ENCODE measurements at regions not wholly inside any gene's neighbourhood (a gene's known extent, or its start where the extent isn't known, plus 50 kb on each side); places are given as distances from the start of the nearest gene placed in this dataset.

DNA sequence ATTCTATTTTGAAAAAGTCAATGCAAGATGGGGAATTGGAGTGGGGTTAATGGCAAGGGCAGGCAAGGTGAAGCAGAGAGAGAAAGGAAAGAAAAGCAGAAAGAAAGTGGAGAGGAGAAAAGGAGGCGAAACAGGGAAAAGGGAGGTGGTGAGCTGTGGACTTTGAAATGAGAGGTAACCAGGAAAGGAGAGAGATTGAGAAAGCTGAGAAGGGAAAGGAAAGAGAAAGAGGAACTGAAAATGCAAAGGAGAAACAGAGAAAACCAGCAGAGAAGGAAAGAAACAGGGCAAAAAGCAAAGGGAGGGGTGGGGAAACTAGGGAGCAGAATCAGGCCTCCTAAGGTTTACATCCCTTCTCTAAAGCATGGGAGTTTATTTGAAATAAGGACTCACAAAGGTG lies 72.5 kb upstream of the TPK1 start:
- Histone ChIP-seq H2BK5ac (ENCODE audit: low read depth, low read length, poor library complexity) (no peak overlapping the region), H2BK12ac (ENCODE audit: low read length) (no peak overlapping the region), H3K9ac (ENCODE audit: low read length) (no peak overlapping the region), H3K4me1 (ENCODE audit: control insufficient read depth in 1 of 2, insufficient read depth in 2 of 2, low read length in 2 of 2) (no peaks in the 10 kb centered on the region), H3K27me3 (ENCODE audit: insufficient read depth, low read length) (no peaks in the 10 kb centered on the region), H2AFZ (ENCODE audit: insufficient read depth, low read length, poor library complexity) (no peak overlapping the region), H4K12ac (ENCODE audit: low read depth, low read length) (no peak overlapping the region), H3K27ac (ENCODE audit: low read depth, low read length) (no peak overlapping the region), H2AK5ac (ENCODE audit: low read length) (no peak overlapping the region), H3K4me3 (ENCODE audit: low read depth, low read length) (no peak overlapping the region), H3K4ac (ENCODE audit: low read depth, low read length) (no peak overlapping the region), H3K9me3 (ENCODE audit: insufficient read depth, low read depth, low read length) (no peaks in the 10 kb centered on the region), H2BK120ac (ENCODE audit: insufficient read depth, low read length, poor library complexity) (no peak overlapping the region), H4K91ac (ENCODE audit: low read depth, low read length) (no peak overlapping the region), H3K79me2 (ENCODE audit: control insufficient read depth, insufficient read depth, low read length, poor library complexity) (no peaks in the 10 kb centered on the region), H3K14ac (ENCODE audit: low read length) (no peak overlapping the region), H3K18ac (ENCODE audit: low read length) (no peak overlapping the region), H3K23ac (ENCODE audit: low read length) (no peak overlapping the region), H4K8ac (ENCODE audit: low read depth, low read length) (no peak overlapping the region), H3K79me1 (ENCODE audit: low read length) (no peaks in the 10 kb centered on the region), H3K36me3 (ENCODE audit: control insufficient read depth in 1 of 2, insufficient read depth in 2 of 2, low read length in 2 of 2) (no peaks in the 10 kb centered on the region), H3K4me2 (ENCODE audit: low read length) (no peak overlapping the region)
- no peak for DNase-seq
- no CpG with 5 or more reads among the region's 1 CpG for WGBS (ENCODE audit: extremely low coverage, insufficient coverage, insufficient read length)

DNA sequence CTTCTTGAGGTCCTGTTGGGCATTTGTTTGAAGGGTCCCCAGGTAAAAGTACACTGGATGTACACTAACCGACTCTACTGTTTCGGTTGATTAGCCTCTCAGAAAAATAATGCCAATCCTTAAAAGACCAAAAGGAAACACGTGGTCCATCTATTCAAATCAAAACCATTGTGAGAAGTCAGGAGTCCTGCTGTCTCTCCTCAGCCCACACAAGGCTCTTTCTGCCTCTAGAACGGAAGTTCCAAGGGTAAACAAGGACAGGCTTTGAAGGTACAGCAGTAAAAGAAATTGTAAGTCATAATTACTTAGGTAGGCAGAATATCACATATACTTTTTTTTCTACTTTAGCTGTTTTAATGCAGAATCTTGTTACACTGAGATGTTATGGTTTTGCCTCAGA lies 71.7 kb upstream of the TPK1 start:
- Histone ChIP-seq H3K4me2 (ENCODE audit: low read length) (no peak overlapping the region), H3K4ac (ENCODE audit: low read depth, low read length) (no peak overlapping the region), H3K4me3 (ENCODE audit: low read depth, low read length) (no peak overlapping the region), H3K23ac (ENCODE audit: low read length) (no peak overlapping the region), H3K36me3 (ENCODE audit: control insufficient read depth in 1 of 2, insufficient read depth in 2 of 2, low read length in 2 of 2) (no peaks in the 10 kb centered on the region), H3K9me3 (ENCODE audit: insufficient read depth, low read depth, low read length) (no peaks in the 10 kb centered on the region), H4K12ac (ENCODE audit: low read depth, low read length) (no peak overlapping the region), H3K27ac (ENCODE audit: low read depth, low read length) (no peak overlapping the region), H4K91ac (ENCODE audit: low read depth, low read length) (no peak overlapping the region), H3K27me3 (ENCODE audit: insufficient read depth, low read length) (no peaks in the 10 kb centered on the region), H3K79me2 (ENCODE audit: control insufficient read depth, insufficient read depth, low read length, poor library complexity) (no peaks in the 10 kb centered on the region), H4K8ac (ENCODE audit: low read depth, low read length) (no peak overlapping the region), H3K9ac (ENCODE audit: low read length) (no peak overlapping the region), H2AFZ (ENCODE audit: insufficient read depth, low read length, poor library complexity) (no peak overlapping the region), H2BK5ac (ENCODE audit: low read depth, low read length, poor library complexity) (no peak overlapping the region), H3K79me1 (ENCODE audit: low read length) (no peaks in the 10 kb centered on the region), H3K14ac (ENCODE audit: low read length) (no peak overlapping the region), H2BK12ac (ENCODE audit: low read length) (no peak overlapping the region), H2AK5ac (ENCODE audit: low read length) (no peak overlapping the region), H3K4me1 (ENCODE audit: control insufficient read depth in 1 of 2, insufficient read depth in 2 of 2, low read length in 2 of 2) (no peaks in the 10 kb centered on the region), H2BK120ac (ENCODE audit: insufficient read depth, low read length, poor library complexity) (no peak overlapping the region), H3K18ac (ENCODE audit: low read length) (no peak overlapping the region)
- no peak for DNase-seq
- WGBS (ENCODE audit: extremely low coverage, insufficient coverage, insufficient read length) = no CpG with 5 or more reads among the region's 4 CpGs

DNA sequence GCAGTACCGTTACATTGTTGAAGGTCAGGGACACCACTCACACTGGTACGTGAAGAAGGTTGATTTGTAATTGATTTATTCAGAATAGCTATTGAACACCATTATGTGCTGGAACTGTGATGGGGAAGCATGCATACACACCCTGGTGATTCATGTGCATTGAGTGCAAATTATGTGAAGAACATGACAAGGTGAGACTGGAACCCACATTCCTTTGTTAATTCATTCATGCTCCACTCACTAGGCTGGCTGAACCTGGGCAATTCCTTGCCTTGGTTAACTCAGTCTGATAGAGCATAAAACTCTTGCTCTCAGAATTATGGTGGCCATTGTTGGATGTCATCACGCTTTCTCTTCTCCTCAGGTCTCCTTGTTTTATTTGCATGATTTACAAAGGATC lies 67.3 kb upstream of the TPK1 start:
- Histone ChIP-seq H4K12ac (ENCODE audit: low read depth, low read length) (no peak overlapping the region), H3K23ac (ENCODE audit: low read length) (no peak overlapping the region), H3K79me1 (ENCODE audit: low read length) (no peaks in the 10 kb centered on the region), H3K4ac (ENCODE audit: low read depth, low read length) (no peak overlapping the region), H4K91ac (ENCODE audit: low read depth, low read length) (no peak overlapping the region), H2BK5ac (ENCODE audit: low read depth, low read length, poor library complexity) (no peak overlapping the region), H2AFZ (ENCODE audit: insufficient read depth, low read length, poor library complexity) (no peak overlapping the region), H3K27me3 (ENCODE audit: insufficient read depth, low read length) (no peaks in the 10 kb centered on the region), H2BK120ac (ENCODE audit: insufficient read depth, low read length, poor library complexity) (no peak overlapping the region), H3K14ac (ENCODE audit: low read length) (no peak overlapping the region), H2AK5ac (ENCODE audit: low read length) (no peak overlapping the region), H2BK12ac (ENCODE audit: low read length) (no peak overlapping the region), H3K9me3 (ENCODE audit: insufficient read depth, low read depth, low read length) (no peaks in the 10 kb centered on the region), H3K4me2 (ENCODE audit: low read length) (no peak overlapping the region), H3K4me1 (ENCODE audit: control insufficient read depth in 1 of 2, insufficient read depth in 2 of 2, low read length in 2 of 2) (no peaks in the 10 kb centered on the region), H4K8ac (ENCODE audit: low read depth, low read length) (no peak overlapping the region), H3K18ac (ENCODE audit: low read length) (no peak overlapping the region), H3K79me2 (ENCODE audit: control insufficient read depth, insufficient read depth, low read length, poor library complexity) (no peaks in the 10 kb centered on the region), H3K36me3 (ENCODE audit: control insufficient read depth in 1 of 2, insufficient read depth in 2 of 2, low read length in 2 of 2) (no peaks in the 10 kb centered on the region), H3K4me3 (ENCODE audit: low read depth, low read length) (no peak overlapping the region), H3K27ac (ENCODE audit: low read depth, low read length) (no peak overlapping the region), H3K9ac (ENCODE audit: low read length) (no peak overlapping the region)
- no CpG with 5 or more reads among the region's 3 CpGs for WGBS (ENCODE audit: extremely low coverage, insufficient coverage, insufficient read length)
- DNase-seq = peak in 1 of 2 donors; percentile 26

DNA sequence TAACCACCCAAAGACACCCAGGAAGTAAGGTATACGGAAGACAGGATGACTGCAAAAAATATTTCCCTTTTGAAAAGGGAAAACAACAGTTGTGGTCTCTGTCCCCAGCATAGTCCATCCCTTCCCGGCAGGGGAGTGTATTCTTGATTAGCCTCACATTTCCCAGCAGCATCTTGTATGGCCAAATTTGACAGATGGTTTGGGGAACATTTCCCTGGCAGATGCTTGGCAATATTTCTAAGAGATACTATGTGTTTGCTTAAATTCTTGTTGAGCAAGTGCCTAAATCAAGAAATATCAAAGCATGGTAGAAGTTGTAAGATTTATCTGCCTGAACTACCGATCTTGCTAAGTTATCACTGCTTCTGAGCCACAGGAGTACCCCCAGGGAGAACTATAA lies 56.9 kb upstream of the TPK1 start:
- H2BK5ac ChIP-seq (ENCODE audit: low read depth, low read length, poor library complexity) = no peak overlapping the region
- no CpG with 5 or more reads among the region's 3 CpGs for WGBS (ENCODE audit: extremely low coverage, insufficient coverage, insufficient read length)
- H2BK120ac ChIP-seq (ENCODE audit: insufficient read depth, low read length, poor library complexity) = no peak overlapping the region
- no peaks in the 10 kb centered on the region for H3K4me1 ChIP-seq (ENCODE audit: control insufficient read depth in 1 of 2, insufficient read depth in 2 of 2, low read length in 2 of 2)
- no peak overlapping the region for H3K9ac ChIP-seq (ENCODE audit: low read length)
- DNase-seq = no peak
- no peak overlapping the region for H3K4ac ChIP-seq (ENCODE audit: low read depth, low read length)
- no peaks in the 10 kb centered on the region for H3K9me3 ChIP-seq (ENCODE audit: insufficient read depth, low read depth, low read length)
- no peak overlapping the region for H3K4me3 ChIP-seq (ENCODE audit: low read depth, low read length)
- no peak overlapping the region for H3K4me2 ChIP-seq (ENCODE audit: low read length)
- no peak overlapping the region for H3K14ac ChIP-seq (ENCODE audit: low read length)
- no peak overlapping the region for H3K18ac ChIP-seq (ENCODE audit: low read length)
- H2AFZ ChIP-seq (ENCODE audit: insufficient read depth, low read length, poor library complexity) = no peak overlapping the region
- H4K8ac ChIP-seq (ENCODE audit: low read depth, low read length) = no peak overlapping the region
- no peak overlapping the region for H4K91ac ChIP-seq (ENCODE audit: low read depth, low read length)
- no peak overlapping the region for H4K12ac ChIP-seq (ENCODE audit: low read depth, low read length)
- no peak overlapping the region for H3K27ac ChIP-seq (ENCODE audit: low read depth, low read length)
- H3K79me2 ChIP-seq (ENCODE audit: control insufficient read depth, insufficient read depth, low read length, poor library complexity) = no peaks in the 10 kb centered on the region
- no peak overlapping the region for H3K23ac ChIP-seq (ENCODE audit: low read length)
- no peaks in the 10 kb centered on the region for H3K27me3 ChIP-seq (ENCODE audit: insufficient read depth, low read length)
- no peaks in the 10 kb centered on the region for H3K36me3 ChIP-seq (ENCODE audit: control insufficient read depth in 1 of 2, insufficient read depth in 2 of 2, low read length in 2 of 2)
- H2BK12ac ChIP-seq (ENCODE audit: low read length) = no peak overlapping the region
- no peaks in the 10 kb centered on the region for H3K79me1 ChIP-seq (ENCODE audit: low read length)
- no peak overlapping the region for H2AK5ac ChIP-seq (ENCODE audit: low read length)

Data from trophoblast cell (in vitro differentiated cells and primary cell).